Liver (tissue), 8 donors: ENCODE measurements at regions not wholly inside any gene's neighbourhood (a gene's known extent, or its start where the extent isn't known, plus 50 kb on each side); places are given as distances from the start of the nearest gene placed in this dataset.

Experiments used
- DNase-seq: peaks from one replicate; pipeline ENCODE4 v3.0.0-alpha.2; 2017; ENCODE audit warnings: low spot score
- H3K27ac ChIP-seq, 2 donors: one replicate each; pipeline ENCODE4 v1.7.0; 2013; ENCODE audit warnings: inconsistent platforms in 2 of 2, low read length in 2 of 2, control low read depth in 1 of 2, low read depth in 1 of 2, mild to moderate bottlenecking in 1 of 2
- H3K27me3 ChIP-seq, 4 donors: one replicate each; pipeline versions ENCODE4 v1.6.1 to v1.7.0; 2013; ENCODE audit warnings: low read length in 3 of 4, inconsistent platforms in 1 of 4, mild to moderate bottlenecking in 1 of 4, moderate library complexity in 1 of 4; ENCODE audit not compliant: control insufficient read depth in 4 of 4, insufficient read depth in 4 of 4
- H3K36me3 ChIP-seq, 4 donors: one replicate each; pipeline versions ENCODE4 v1.6.1 to v1.7.0; 2013; ENCODE audit warnings: low read length in 3 of 4, mild to moderate bottlenecking in 3 of 4, low read depth in 1 of 4, moderate library complexity in 1 of 4; ENCODE audit not compliant: control insufficient read depth in 4 of 4, insufficient read depth in 3 of 4
- H3K4me1 ChIP-seq, 4 donors: one replicate each; pipeline versions ENCODE4 v1.6.1 to v1.7.0; 2013; ENCODE audit warnings: low read length in 3 of 4, mild to moderate bottlenecking in 3 of 4, moderate library complexity in 1 of 4; ENCODE audit not compliant: control insufficient read depth in 4 of 4, insufficient read depth in 4 of 4
- H3K4me3 ChIP-seq, 3 donors: one replicate each; pipeline versions ENCODE4 v1.6.1 to v1.7.0; 2013; ENCODE audit warnings: low read length in 3 of 3, control low read depth in 1 of 3, low read depth in 1 of 3, mild to moderate bottlenecking in 1 of 3
- H3K9ac ChIP-seq, 2 donors: one replicate each; pipeline ENCODE4 v1.7.0; 2013; ENCODE audit warnings: low read length in 2 of 2, mild to moderate bottlenecking in 2 of 2, moderate library complexity in 2 of 2, control low read depth in 1 of 2, low read depth in 1 of 2
- H3K9me3 ChIP-seq, 4 donors: one replicate each; pipeline versions ENCODE4 v1.6.1 to v1.7.0; 2013; ENCODE audit warnings: low read length in 3 of 4; ENCODE audit not compliant: control insufficient read depth in 4 of 4
- EGR1 ChIP-seq, 2 donors: IDR thresholded peaks; 2 replicates each; pipeline ENCODE4 v1.6.1; 2016 to 2018; ENCODE audit warnings: antibody characterized with exemption in 2 of 2, low read depth in 2 of 2
- FOXA1 ChIP-seq: IDR thresholded peaks from 2 replicates; pipeline ENCODE4 v1.6.1; 2016; ENCODE audit warnings: antibody characterized with exemption
- FOXA2 ChIP-seq: IDR thresholded peaks from 2 replicates; pipeline ENCODE4 v1.6.1; 2016; ENCODE audit warnings: antibody characterized with exemption
- GABPA ChIP-seq, 2 donors: IDR thresholded peaks in 1 of 2; conservative IDR thresholded peaks in 1 of 2; 2 replicates each; pipeline ENCODE4 v1.6.1; 2016; ENCODE audit warnings: antibody characterized with exemption in 2 of 2, mild to moderate bottlenecking in 1 of 2, moderate library complexity in 1 of 2
- HNF4A ChIP-seq, 2 donors: conservative IDR thresholded peaks; 2 replicates each; pipeline ENCODE4 v1.6.1; 2016; ENCODE audit warnings: antibody characterized with exemption in 2 of 2, mild to moderate bottlenecking in 2 of 2
- JUND ChIP-seq, 2 donors: IDR thresholded peaks; 2 replicates each; pipeline ENCODE4 v1.6.1; 2016; ENCODE audit warnings: antibody characterized with exemption in 2 of 2
- NR2F2 ChIP-seq: IDR thresholded peaks from 2 replicates; pipeline ENCODE4 v1.6.1; 2016; ENCODE audit warnings: antibody characterized with exemption
- RAD21 ChIP-seq, 2 donors: IDR thresholded peaks; 2 replicates each; pipeline ENCODE4 v1.6.1; 2016; ENCODE audit warnings: antibody characterized with exemption in 2 of 2, mild to moderate bottlenecking in 2 of 2
- RXRA ChIP-seq, 2 donors: IDR thresholded peaks; 2 replicates each; pipeline ENCODE4 v1.6.1; 2017 to 2018; ENCODE audit warnings: antibody characterized with exemption in 2 of 2, mild to moderate bottlenecking in 1 of 2
- SP1 ChIP-seq: IDR thresholded peaks from 2 replicates; pipeline ENCODE4 v1.6.1; 2018; ENCODE audit warnings: antibody characterized with exemption, mild to moderate bottlenecking
- TAF1 ChIP-seq: conservative IDR thresholded peaks from 2 replicates; pipeline ENCODE4 v1.6.1; 2016; ENCODE audit warnings: antibody characterized with exemption, mild to moderate bottlenecking
- YY1 ChIP-seq: IDR thresholded peaks from 2 replicates; pipeline ENCODE4 v1.6.1; 2016; ENCODE audit warnings: antibody characterized with exemption, mild to moderate bottlenecking
- WGBS: extraction: QIAGEN DNeasy Blood & Tissue Kit; methylation state at CpG from one replicate; pipeline ENCODE4 v1.1.7; 2013; 5-methylcytosine and 5-hydroxymethylcytosine counted together
- TF ChIP-seq, protein P1 (sequence below): IDR thresholded peaks from 2 replicates; pipeline ENCODE4 v1.6.1; 2016; ENCODE audit warnings: antibody characterized with exemption
- TF ChIP-seq, protein P2 (sequence below): IDR thresholded peaks from 2 replicates; pipeline ENCODE4 v1.6.1; 2016; ENCODE audit warnings: antibody characterized with exemption
- TF ChIP-seq, protein P3 (sequence below): fragments of 150-350 bp; IDR thresholded peaks from 2 replicates; pipeline ENCODE4 v1.5.1; 2017; ENCODE audit warnings: improper control_type of control experiment, low read depth, low read length; ENCODE audit not compliant: missing input control
- TF ChIP-seq, protein P4 (sequence below): IDR thresholded peaks from 2 replicates; pipeline ENCODE4 v1.6.1; 2016; ENCODE audit warnings: antibody characterized with exemption, mild to moderate bottlenecking
- TF ChIP-seq, protein P5 (sequence below): IDR thresholded peaks from 2 replicates; pipeline ENCODE4 v1.6.1; 2016; ENCODE audit warnings: antibody characterized with exemption
- donor health status: healthy.
- donor health status: healthy.
- donor health status: healthy.
- donor health status: healthy.
- donor health status: healthy.

DNA sequence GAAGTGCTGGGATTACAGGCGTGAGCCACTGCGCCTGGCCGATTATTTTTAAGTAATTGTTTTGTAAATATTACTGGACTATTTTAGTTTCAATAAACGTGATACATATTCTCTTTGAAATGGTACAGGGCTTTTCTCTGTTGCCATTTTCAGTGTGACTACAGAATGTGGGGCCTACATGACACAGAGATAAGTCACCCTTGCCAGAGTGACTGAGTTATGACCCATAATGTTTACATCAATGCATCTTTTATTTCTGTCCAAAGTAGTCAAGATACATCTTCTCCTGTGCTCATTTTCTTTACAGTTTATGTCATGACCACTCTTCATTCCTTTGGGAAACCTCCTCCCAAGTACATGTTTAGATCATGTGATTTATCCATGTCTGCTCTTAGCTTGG lies 88.3 kb upstream of the GC start:
- no peaks in the 10 kb centered on the region for H3K36me3 ChIP-seq
- H3K27ac ChIP-seq: no peak overlapping the region
- no peaks in the 10 kb centered on the region for H3K9me3 ChIP-seq
- H3K4me1 ChIP-seq: peaks cover 0 to 6% (median 2%) of the 10 kb centered on the region in 4 donors
- H3K27me3 ChIP-seq: no peaks in the 10 kb centered on the region
- TF ChIP-seq RXRA (IDR thresholded peaks at IDR 0.05) (no peak), NR2F2 (no peak), FOXA2 (no peak), HNF4A (conservative IDR thresholded peaks at IDR 0.05) (no peak), EGR1 (IDR thresholded peaks at IDR 0.05; ENCODE audit: low read depth in 2 of 2) (no peak), FOXA1 (no peak), SP1 (no peak), JUND (IDR thresholded peaks at IDR 0.05) (no peak), GABPA (IDR thresholded peaks at IDR 0.05 in 1 of 2, conservative IDR thresholded peaks at IDR 0.05 in 1 of 2) (no peak), YY1 (no peak), TAF1 (no peak), RAD21 (IDR thresholded peaks at IDR 0.05) (no peak)
- TF ChIP-seq, protein P1, sequence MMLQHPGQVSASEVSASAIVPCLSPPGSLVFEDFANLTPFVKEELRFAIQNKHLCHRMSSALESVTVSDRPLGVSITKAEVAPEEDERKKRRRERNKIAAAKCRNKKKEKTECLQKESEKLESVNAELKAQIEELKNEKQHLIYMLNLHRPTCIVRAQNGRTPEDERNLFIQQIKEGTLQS: no peak
- TF ChIP-seq, protein P2, sequence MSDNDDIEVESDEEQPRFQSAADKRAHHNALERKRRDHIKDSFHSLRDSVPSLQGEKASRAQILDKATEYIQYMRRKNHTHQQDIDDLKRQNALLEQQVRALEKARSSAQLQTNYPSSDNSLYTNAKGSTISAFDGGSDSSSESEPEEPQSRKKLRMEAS: no peak
- TF ChIP-seq, protein P3, sequence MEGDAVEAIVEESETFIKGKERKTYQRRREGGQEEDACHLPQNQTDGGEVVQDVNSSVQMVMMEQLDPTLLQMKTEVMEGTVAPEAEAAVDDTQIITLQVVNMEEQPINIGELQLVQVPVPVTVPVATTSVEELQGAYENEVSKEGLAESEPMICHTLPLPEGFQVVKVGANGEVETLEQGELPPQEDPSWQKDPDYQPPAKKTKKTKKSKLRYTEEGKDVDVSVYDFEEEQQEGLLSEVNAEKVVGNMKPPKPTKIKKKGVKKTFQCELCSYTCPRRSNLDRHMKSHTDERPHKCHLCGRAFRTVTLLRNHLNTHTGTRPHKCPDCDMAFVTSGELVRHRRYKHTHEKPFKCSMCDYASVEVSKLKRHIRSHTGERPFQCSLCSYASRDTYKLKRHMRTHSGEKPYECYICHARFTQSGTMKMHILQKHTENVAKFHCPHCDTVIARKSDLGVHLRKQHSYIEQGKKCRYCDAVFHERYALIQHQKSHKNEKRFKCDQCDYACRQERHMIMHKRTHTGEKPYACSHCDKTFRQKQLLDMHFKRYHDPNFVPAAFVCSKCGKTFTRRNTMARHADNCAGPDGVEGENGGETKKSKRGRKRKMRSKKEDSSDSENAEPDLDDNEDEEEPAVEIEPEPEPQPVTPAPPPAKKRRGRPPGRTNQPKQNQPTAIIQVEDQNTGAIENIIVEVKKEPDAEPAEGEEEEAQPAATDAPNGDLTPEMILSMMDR: no peak
- TF ChIP-seq, protein P4, sequence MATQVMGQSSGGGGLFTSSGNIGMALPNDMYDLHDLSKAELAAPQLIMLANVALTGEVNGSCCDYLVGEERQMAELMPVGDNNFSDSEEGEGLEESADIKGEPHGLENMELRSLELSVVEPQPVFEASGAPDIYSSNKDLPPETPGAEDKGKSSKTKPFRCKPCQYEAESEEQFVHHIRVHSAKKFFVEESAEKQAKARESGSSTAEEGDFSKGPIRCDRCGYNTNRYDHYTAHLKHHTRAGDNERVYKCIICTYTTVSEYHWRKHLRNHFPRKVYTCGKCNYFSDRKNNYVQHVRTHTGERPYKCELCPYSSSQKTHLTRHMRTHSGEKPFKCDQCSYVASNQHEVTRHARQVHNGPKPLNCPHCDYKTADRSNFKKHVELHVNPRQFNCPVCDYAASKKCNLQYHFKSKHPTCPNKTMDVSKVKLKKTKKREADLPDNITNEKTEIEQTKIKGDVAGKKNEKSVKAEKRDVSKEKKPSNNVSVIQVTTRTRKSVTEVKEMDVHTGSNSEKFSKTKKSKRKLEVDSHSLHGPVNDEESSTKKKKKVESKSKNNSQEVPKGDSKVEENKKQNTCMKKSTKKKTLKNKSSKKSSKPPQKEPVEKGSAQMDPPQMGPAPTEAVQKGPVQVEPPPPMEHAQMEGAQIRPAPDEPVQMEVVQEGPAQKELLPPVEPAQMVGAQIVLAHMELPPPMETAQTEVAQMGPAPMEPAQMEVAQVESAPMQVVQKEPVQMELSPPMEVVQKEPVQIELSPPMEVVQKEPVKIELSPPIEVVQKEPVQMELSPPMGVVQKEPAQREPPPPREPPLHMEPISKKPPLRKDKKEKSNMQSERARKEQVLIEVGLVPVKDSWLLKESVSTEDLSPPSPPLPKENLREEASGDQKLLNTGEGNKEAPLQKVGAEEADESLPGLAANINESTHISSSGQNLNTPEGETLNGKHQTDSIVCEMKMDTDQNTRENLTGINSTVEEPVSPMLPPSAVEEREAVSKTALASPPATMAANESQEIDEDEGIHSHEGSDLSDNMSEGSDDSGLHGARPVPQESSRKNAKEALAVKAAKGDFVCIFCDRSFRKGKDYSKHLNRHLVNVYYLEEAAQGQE: no peak
- TF ChIP-seq, protein P5, sequence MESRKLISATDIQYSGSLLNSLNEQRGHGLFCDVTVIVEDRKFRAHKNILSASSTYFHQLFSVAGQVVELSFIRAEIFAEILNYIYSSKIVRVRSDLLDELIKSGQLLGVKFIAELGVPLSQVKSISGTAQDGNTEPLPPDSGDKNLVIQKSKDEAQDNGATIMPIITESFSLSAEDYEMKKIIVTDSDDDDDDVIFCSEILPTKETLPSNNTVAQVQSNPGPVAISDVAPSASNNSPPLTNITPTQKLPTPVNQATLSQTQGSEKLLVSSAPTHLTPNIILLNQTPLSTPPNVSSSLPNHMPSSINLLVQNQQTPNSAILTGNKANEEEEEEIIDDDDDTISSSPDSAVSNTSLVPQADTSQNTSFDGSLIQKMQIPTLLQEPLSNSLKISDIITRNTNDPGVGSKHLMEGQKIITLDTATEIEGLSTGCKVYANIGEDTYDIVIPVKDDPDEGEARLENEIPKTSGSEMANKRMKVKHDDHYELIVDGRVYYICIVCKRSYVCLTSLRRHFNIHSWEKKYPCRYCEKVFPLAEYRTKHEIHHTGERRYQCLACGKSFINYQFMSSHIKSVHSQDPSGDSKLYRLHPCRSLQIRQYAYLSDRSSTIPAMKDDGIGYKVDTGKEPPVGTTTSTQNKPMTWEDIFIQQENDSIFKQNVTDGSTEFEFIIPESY: no peak
- no peak overlapping the region for H3K9ac ChIP-seq
- no peak overlapping the region for H3K4me3 ChIP-seq
- DNase-seq: no peak
- 93% methylated on average over 4 of the region's 4 CpGs for WGBS
